GM18907 (cell line): ENCODE measurements at regions not wholly inside any gene's neighbourhood (a gene's known extent, or its start where the extent isn't known, plus 50 kb on each side); places are given as distances from the start of the nearest gene placed in this dataset.

Source experiments
- ATAC-seq: cut with Tn5 transposase; IDR thresholded peaks from one replicate; pipeline ENCODE4 v1.9.1; 2021; ENCODE audit warnings: mild to moderate bottlenecking, moderate library complexity; ENCODE audit not compliant: unreplicated experiment

GRCh38 chr18:42137693-42138375 lies 182.8 kb downstream of the PIK3C3 start:
- ATAC-seq: no peak

GRCh38 chr18:42141439-42141838 lies 186.4 kb downstream of the PIK3C3 start:
- ATAC-seq: no peak

- ATAC-seq: no peak
Observed at GRCh38 chr18:42155024-42155423, 200.0 kb downstream of the PIK3C3 start.

GRCh38 chr18:42156281-42156680 lies 201.2 kb downstream of the PIK3C3 start:
- no peak for ATAC-seq

- no peak for ATAC-seq
Observed at GRCh38 chr18:42157420-42157819, 202.4 kb downstream of the PIK3C3 start.

GRCh38 chr18:42157878-42158277 lies 202.8 kb downstream of the PIK3C3 start:
- no peak for ATAC-seq

- no peak for ATAC-seq
Observed at GRCh38 chr18:42159146-42159545, 204.1 kb downstream of the PIK3C3 start.

GRCh38 chr18:42163321-42163720 lies 208.3 kb downstream of the PIK3C3 start:
- ATAC-seq: no peak

- no peak for ATAC-seq
Observed at GRCh38 chr18:42164556-42164955, 209.5 kb downstream of the PIK3C3 start.

- ATAC-seq: no peak
Observed at GRCh38 chr18:42165922-42166513, 211.0 kb downstream of the PIK3C3 start.

- no peak for ATAC-seq
Observed at GRCh38 chr18:42168487-42168886, 213.5 kb downstream of the PIK3C3 start.

GRCh38 chr18:42168907-42169306 lies 213.9 kb downstream of the PIK3C3 start:
- ATAC-seq: no peak

- ATAC-seq: no peak
Observed at GRCh38 chr18:42174909-42175308, 219.9 kb downstream of the PIK3C3 start.

- peak; percentile 78 for ATAC-seq
Observed at GRCh38 chr18:42176599-42176998, 221.6 kb downstream of the PIK3C3 start.

- no peak for ATAC-seq
Observed at GRCh38 chr18:42177390-42177789, 222.4 kb downstream of the PIK3C3 start.

GRCh38 chr18:42178376-42179080 lies 223.5 kb downstream of the PIK3C3 start:
- no peak for ATAC-seq

- no peak for ATAC-seq
Observed at GRCh38 chr18:42179542-42180121, 224.6 kb downstream of the PIK3C3 start.

GRCh38 chr18:42181474-42181873 lies 226.4 kb downstream of the PIK3C3 start:
- no peak for ATAC-seq

GRCh38 chr18:42182728-42183700 lies 228.0 kb downstream of the PIK3C3 start:
- ATAC-seq: no peak

GRCh38 chr18:42183746-42184145 lies 228.7 kb downstream of the PIK3C3 start:
- no peak for ATAC-seq
